ENCODE measurements at regions not wholly inside any gene's neighbourhood (a gene's known extent, or its start where the extent isn't known, plus 50 kb on each side); places are given as distances from the start of the nearest gene placed in this dataset.

DNA sequence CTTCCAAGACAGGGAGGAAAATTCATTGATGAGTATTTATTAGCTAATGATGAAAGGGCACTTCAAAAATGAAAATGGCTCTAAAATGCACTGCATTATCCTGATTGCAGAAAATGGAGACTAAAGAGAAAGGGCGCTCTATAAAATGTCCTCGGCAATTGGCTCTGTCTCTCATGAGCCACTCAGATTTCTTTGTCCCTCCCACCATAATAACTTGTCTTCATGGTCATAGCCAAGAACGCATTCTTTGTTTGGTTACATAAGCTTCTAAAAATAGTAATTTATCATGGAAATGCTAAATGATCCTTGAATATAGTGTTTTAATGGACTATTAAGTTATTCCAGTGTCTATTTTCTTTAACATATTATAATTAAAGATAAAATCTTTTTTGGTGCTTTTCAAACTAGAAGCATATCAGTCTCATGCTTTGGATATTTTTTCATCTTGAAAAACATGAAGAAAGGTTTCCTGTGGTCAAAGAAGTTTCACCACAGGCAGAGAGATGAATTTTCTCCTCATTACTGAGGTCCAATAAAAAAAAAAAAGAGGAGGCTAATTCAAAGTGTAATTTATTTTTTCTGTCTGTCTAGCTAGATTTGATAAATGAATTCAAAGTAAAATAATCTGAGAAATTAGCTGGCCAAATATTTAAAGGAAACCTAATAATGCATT is 238.1 kb upstream of the BLID start:
- no peak overlapping the region for H3K27ac ChIP-seq
- no peaks in the 10 kb centered on the region for H3K36me3 ChIP-seq
- no peak overlapping the region for H3K4me3 ChIP-seq (ENCODE audit: low read depth in 1 of 2, low read length in 1 of 2)
- H3K27me3 ChIP-seq = no peaks in the 10 kb centered on the region
- H3K4me1 ChIP-seq (ENCODE audit: control insufficient read depth in 1 of 2, insufficient read depth in 1 of 2, low read depth in 1 of 2, low read length in 1 of 2) = no peaks in the 10 kb centered on the region
- TF ChIP-seq, protein P1, sequence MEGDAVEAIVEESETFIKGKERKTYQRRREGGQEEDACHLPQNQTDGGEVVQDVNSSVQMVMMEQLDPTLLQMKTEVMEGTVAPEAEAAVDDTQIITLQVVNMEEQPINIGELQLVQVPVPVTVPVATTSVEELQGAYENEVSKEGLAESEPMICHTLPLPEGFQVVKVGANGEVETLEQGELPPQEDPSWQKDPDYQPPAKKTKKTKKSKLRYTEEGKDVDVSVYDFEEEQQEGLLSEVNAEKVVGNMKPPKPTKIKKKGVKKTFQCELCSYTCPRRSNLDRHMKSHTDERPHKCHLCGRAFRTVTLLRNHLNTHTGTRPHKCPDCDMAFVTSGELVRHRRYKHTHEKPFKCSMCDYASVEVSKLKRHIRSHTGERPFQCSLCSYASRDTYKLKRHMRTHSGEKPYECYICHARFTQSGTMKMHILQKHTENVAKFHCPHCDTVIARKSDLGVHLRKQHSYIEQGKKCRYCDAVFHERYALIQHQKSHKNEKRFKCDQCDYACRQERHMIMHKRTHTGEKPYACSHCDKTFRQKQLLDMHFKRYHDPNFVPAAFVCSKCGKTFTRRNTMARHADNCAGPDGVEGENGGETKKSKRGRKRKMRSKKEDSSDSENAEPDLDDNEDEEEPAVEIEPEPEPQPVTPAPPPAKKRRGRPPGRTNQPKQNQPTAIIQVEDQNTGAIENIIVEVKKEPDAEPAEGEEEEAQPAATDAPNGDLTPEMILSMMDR (IDR thresholded peaks at IDR 0.05) = no peak
- no peaks in the 10 kb centered on the region for H3K9me3 ChIP-seq

DNA sequence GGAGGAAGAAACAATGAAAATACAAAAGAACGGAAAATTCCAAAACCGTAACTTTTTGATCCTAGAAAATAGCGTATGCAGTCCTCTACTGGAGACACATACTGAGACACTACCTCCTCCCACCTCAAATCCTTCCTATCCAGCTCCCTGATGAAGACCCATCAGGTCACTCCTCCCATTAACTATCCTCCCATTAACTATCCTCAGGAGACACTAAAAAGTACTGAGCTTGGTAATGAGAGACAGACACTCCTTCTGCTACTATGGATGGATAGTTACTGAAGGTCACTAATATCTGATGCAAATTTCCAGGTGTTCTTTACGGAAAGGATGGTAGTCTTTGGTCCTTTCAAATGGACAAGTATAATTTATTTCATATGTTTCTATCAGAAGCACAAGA is 237.5 kb upstream of the BLID start:
- Histone ChIP-seq H3K9me3 (no peaks in the 10 kb centered on the region), H3K4me1 (ENCODE audit: control insufficient read depth in 1 of 2, insufficient read depth in 1 of 2, low read depth in 1 of 2, low read length in 1 of 2) (no peaks in the 10 kb centered on the region), H3K27me3 (no peaks in the 10 kb centered on the region), H3K4me3 (ENCODE audit: low read depth in 1 of 2, low read length in 1 of 2) (no peak overlapping the region), H3K27ac (no peak overlapping the region), H3K36me3 (no peaks in the 10 kb centered on the region)
- TF ChIP-seq, protein P1 (IDR thresholded peaks at IDR 0.05) = no peak

DNA sequence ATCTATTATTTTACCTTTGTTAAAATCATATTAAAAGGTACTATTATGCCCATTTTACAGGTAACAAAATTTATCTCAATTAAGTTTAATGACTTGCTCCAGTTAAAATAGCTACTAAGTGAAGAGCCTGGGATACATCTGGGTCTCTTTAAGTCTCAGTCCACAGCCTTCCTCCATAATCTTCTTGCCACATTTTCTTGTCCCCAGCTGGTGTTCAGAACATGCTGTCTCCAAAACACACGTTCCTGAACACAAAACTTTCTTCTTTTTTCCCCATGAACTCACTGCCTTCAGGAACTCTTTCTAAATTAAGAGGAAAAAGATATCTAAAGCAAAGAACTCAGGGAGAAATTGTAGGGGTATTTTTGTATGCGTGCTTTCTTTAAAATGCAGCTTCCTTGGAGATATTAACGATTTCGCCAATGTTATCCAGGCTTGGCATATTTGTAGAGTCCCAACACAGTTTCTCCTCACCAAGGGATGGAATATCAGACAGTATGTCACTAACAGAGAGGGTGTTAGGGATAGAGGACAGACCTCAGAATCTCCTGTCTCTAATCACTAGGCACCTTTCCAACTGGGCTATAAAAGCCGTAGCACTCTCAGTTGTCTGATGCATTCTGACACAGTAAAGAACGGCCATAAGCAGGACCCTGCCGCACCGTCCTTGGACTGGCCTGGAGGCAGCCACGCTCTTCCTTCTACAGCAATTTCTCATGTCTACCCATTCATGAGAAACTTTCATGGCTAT is 232.8 kb upstream of the BLID start:
- H3K36me3 ChIP-seq = no peaks in the 10 kb centered on the region

DNA sequence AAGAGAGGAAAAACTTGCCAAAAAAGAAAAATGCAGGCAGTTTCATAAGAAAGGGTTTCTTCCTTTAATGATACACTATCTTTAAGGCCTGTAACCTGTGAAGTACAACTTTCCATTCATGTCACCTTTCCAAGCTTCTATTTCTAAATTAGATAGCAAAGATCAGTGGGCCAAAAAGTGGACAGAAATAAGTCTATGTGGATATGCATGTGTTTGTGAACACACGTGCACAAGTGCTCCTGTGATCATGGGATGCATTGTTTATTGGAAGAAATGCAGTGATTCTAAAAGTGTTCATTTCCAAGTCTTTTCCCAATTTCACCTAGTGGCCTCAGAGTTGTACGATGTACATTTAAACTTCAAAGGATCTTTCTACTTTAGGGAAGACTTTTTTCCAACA is 230.0 kb upstream of the BLID start:
- TF ChIP-seq, protein P1 (IDR thresholded peaks at IDR 0.05) = no peak
- peaks cover 0 to 3% of the 10 kb centered on the region in 2 experiments for H3K4me1 ChIP-seq (ENCODE audit: control insufficient read depth in 1 of 2, insufficient read depth in 1 of 2, low read depth in 1 of 2, low read length in 1 of 2)
- no peaks in the 10 kb centered on the region for H3K9me3 ChIP-seq
- no peaks in the 10 kb centered on the region for H3K36me3 ChIP-seq
- no peak overlapping the region for H3K27ac ChIP-seq
- no peaks in the 10 kb centered on the region for H3K27me3 ChIP-seq
- no peak overlapping the region for H3K4me3 ChIP-seq (ENCODE audit: low read depth in 1 of 2, low read length in 1 of 2)

More for the DNA sequence above, 232.8 kb upstream of the BLID start:
- Histone ChIP-seq H3K27ac (no peak overlapping the region), H3K9me3 (no peaks in the 10 kb centered on the region), H3K4me1 (ENCODE audit: control insufficient read depth in 1 of 2, insufficient read depth in 1 of 2, low read depth in 1 of 2, low read length in 1 of 2) (no peaks in the 10 kb centered on the region), H3K27me3 (no peaks in the 10 kb centered on the region), H3K4me3 (ENCODE audit: low read depth in 1 of 2, low read length in 1 of 2) (no peak overlapping the region)
- TF ChIP-seq, protein P1 (IDR thresholded peaks at IDR 0.05) = no peak

DNA sequence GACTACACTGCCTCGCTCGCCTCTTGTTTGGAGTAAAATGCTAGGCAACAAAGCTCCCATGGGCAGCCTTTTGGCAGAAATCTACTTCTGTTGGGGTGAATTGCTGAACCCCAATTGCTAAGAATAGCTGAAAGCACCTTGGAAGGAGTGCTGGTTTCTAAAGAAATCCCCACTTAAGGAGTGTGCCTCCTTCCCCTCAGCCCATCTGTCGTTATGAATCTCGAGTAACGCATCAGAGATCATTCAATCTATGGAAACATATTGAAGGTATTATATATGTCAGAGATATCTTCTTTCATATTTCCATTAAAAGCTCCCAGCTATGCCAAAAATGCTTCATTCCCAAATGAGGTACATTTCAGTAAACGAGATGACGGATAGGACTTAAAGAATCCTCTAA is 229.6 kb upstream of the BLID start:
- H3K9me3 ChIP-seq = no peaks in the 10 kb centered on the region
- H3K27me3 ChIP-seq = no peaks in the 10 kb centered on the region
- H3K27ac ChIP-seq = no peak overlapping the region
- H3K36me3 ChIP-seq = no peaks in the 10 kb centered on the region
- TF ChIP-seq, protein P1 (IDR thresholded peaks at IDR 0.05) = no peak
- H3K4me3 ChIP-seq (ENCODE audit: low read depth in 1 of 2, low read length in 1 of 2) = no peak overlapping the region
- peaks cover 0 to 3% of the 10 kb centered on the region in 2 experiments for H3K4me1 ChIP-seq (ENCODE audit: control insufficient read depth in 1 of 2, insufficient read depth in 1 of 2, low read depth in 1 of 2, low read length in 1 of 2)

Measured in neutrophil (primary cell).